Calu3 (cell line): ENCODE measurements at regions not wholly inside any gene's neighbourhood (a gene's known extent, or its start where the extent isn't known, plus 50 kb on each side); places are given as distances from the start of the nearest gene placed in this dataset.

Source experiments
- BruUV-seq: library from RNA; stranded (reverse); fragments of 400-500 nt; replicated peaks from 2 replicates; lab custom pipeline; 2021; lab: Mats Ljungman, UMichigan
- CTCF ChIA-PET: fragments of 300-600 bp; sonication (Branson Sonifier 250); formaldehyde crosslinking; loops from one replicate; lab custom pipeline; 2022; ENCODE audit warnings: antibody characterized with exemption; lab: Charles Lee
- DNase-seq: peaks from one replicate; pipeline ENCODE4 v3.0.0; 2022
- H3K27ac Mint-ChIP-seq: one replicate; pipeline ENCODE4 v1.8.0; 2022; ENCODE audit warnings: mixed read lengths; ENCODE audit not compliant: unreplicated experiment
- H3K27me3 Mint-ChIP-seq: one replicate; pipeline ENCODE4 v1.8.0; 2022; ENCODE audit warnings: mixed read lengths; ENCODE audit not compliant: unreplicated experiment
- H3K36me3 Mint-ChIP-seq: one replicate; pipeline ENCODE4 v1.8.0; 2022; ENCODE audit warnings: mild to moderate bottlenecking, moderate library complexity, mixed read lengths; ENCODE audit not compliant: insufficient read depth, unreplicated experiment
- H3K4me1 Mint-ChIP-seq: one replicate; pipeline ENCODE4 v1.8.0; 2022; ENCODE audit warnings: mild to moderate bottlenecking, low read depth, mixed read lengths; ENCODE audit not compliant: unreplicated experiment
- H3K4me3 Mint-ChIP-seq: one replicate; pipeline ENCODE4 v1.8.0; 2022; ENCODE audit warnings: mild to moderate bottlenecking, low read depth, moderate library complexity, mixed read lengths; ENCODE audit not compliant: unreplicated experiment
- H3K9me3 Mint-ChIP-seq: one replicate; pipeline ENCODE4 v1.8.0; 2022; ENCODE audit warnings: low read depth, mixed read lengths; ENCODE audit not compliant: unreplicated experiment
- intact Hi-C: fragments of 100-400 bp; cut with micrococcal nuclease; formaldehyde crosslinking; loops from one replicate; pipeline ENCODE4 v1.10.0; 2022; ENCODE audit not compliant: unreplicated experiment
- TF ChIP-seq, protein P1 (sequence below): fragments of 200-600 bp; IDR thresholded peaks from one replicate; pipeline ENCODE4 v1.8.0; 2022; ENCODE audit warnings: antibody characterized with exemption; ENCODE audit not compliant: unreplicated experiment

DNA sequence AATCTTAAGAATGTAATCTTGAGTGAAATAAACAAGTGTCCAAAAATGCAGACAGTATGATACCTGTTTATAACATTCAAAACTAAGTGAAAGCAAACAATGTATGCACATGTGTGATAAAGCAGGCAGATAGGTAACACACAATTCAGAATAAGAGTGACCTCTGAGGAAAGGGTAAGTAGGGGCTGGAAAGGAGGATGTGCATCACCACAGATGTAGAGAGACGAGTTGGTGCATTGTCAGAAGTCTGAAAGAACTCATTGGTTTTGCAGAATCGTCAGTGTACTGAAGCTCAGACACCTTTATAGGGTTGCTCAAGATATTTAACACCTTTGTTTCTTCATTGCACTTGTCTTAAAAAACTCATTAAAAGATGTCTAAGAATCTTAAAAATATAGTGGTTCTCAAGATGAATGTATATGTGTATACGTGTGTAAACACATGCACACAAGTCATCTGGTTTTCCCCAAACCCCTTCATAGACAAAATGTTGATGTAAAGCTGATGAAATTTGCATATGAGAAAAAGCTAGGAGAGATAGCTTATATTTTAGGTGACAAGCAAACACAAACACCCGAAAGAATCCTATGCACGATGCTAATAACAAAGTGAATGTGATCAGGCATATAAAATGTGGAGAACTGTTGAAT, 197.6 kb upstream of the MEF2C start:
- TF ChIP-seq, protein P1, sequence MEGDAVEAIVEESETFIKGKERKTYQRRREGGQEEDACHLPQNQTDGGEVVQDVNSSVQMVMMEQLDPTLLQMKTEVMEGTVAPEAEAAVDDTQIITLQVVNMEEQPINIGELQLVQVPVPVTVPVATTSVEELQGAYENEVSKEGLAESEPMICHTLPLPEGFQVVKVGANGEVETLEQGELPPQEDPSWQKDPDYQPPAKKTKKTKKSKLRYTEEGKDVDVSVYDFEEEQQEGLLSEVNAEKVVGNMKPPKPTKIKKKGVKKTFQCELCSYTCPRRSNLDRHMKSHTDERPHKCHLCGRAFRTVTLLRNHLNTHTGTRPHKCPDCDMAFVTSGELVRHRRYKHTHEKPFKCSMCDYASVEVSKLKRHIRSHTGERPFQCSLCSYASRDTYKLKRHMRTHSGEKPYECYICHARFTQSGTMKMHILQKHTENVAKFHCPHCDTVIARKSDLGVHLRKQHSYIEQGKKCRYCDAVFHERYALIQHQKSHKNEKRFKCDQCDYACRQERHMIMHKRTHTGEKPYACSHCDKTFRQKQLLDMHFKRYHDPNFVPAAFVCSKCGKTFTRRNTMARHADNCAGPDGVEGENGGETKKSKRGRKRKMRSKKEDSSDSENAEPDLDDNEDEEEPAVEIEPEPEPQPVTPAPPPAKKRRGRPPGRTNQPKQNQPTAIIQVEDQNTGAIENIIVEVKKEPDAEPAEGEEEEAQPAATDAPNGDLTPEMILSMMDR, result no peak
- no peaks in the 10 kb centered on the region for H3K36me3 Mint-ChIP-seq
- no peak overlapping the region for H3K27ac Mint-ChIP-seq
- intact Hi-C loops, result no loop called here
- H3K4me3 Mint-ChIP-seq, result no peak overlapping the region
- DNase-seq, result no peak
- CTCF ChIA-PET, result no interaction called here
- H3K27me3 Mint-ChIP-seq, result no peaks in the 10 kb centered on the region
- no TSS peak for BruUV-seq
- H3K9me3 Mint-ChIP-seq, result no peaks in the 10 kb centered on the region
- H3K4me1 Mint-ChIP-seq, result no peaks in the 10 kb centered on the region

DNA sequence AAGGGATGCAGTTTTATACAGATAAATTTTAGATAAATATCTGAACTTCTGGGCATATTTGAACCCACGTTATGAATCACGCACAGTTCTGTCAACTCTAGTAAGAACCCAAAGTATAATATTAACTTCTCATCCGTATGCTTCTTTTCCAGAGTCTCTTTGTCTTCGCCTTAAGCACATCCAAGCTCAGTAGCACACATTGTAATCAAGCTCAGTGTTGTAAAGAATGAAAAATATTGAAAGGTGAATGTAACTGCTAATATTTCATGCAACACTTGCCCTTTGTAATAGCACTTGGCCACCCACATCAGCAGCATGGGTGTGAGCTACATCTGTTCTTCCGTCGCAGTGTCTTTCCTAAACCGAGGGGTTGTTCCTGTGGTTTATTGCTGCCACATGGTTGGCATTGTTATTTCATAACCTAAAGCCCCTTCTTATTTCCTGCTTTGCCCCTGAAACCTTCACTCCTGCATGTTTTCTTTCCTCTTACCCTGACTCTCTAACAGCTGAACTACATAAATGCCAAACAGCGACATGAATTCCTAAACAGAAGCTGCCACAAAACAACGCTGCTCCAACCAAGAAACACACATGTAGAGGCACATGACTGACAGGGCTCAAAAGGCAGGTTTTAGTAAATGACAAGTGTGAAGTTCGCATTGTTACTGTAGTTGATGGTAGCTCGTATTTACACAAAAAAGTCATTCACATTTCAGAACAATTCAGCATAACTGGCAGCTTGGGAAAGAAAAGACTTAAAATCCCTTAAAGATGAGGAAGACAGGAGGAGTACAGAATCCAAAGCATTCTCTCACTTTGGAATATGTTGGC, 190.1 kb upstream of the MEF2C start:
- H3K27me3 Mint-ChIP-seq, result no peaks in the 10 kb centered on the region
- peaks cover 25% of the 10 kb centered on the region for H3K4me1 Mint-ChIP-seq
- CTCF ChIA-PET, result interaction anchor here (0.6 kb wide), 4 partner anchors 43 to 1439 kb away, joined by 3 read pairs; no protein-coding TSS in a partner anchor
- intact Hi-C loops, result loop anchor here (5.0 kb wide), 1 partner anchor 346 kb away; no protein-coding TSS in a partner anchor
- peaks cover 5% of the 10 kb centered on the region for H3K36me3 Mint-ChIP-seq
- DNase-seq, result no peak
- no peak overlapping the region for H3K4me3 Mint-ChIP-seq
- H3K27ac Mint-ChIP-seq, result no peak overlapping the region
- no peaks in the 10 kb centered on the region for H3K9me3 Mint-ChIP-seq
- BruUV-seq, result no TSS peak
- TF ChIP-seq, protein P1, result no peak

DNA sequence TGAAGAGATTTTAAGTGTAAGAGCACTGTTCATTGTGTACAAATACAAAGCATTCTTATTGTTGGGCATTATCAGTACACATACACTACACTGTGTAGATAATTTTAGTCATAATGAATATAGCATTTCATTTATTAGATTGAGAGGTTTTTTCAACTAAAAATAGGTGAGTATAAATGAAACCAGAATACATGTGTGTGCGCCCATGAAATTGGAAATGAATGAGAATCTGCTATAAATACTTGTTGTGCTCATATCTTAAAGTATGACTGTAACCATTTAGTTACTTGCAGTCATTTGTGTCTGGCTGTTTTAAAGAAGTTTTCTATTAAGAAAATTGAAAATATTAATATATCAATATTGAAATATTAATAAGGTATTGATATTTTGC, 189.0 kb upstream of the MEF2C start:
- Mint-ChIP-seq H3K27ac (peak overlapping the region; percentile 84), H3K27me3 (no peaks in the 10 kb centered on the region), H3K36me3 (peaks cover 5% of the 10 kb centered on the region), H3K4me3 (peak overlapping the region; percentile 46), H3K4me1 (peaks cover 25% of the 10 kb centered on the region), H3K9me3 (no peaks in the 10 kb centered on the region)
- BruUV-seq, result no TSS peak
- CTCF ChIA-PET, result interaction anchor here (0.7 kb wide), 1 partner anchor 1027 kb away, joined by 3 read pairs; no protein-coding TSS in a partner anchor
- TF ChIP-seq, protein P1, result no peak
- no peak for DNase-seq
- intact Hi-C loops, result loop anchor here (5.0 kb wide), 1 partner anchor 345 kb away; no protein-coding TSS in a partner anchor

DNA sequence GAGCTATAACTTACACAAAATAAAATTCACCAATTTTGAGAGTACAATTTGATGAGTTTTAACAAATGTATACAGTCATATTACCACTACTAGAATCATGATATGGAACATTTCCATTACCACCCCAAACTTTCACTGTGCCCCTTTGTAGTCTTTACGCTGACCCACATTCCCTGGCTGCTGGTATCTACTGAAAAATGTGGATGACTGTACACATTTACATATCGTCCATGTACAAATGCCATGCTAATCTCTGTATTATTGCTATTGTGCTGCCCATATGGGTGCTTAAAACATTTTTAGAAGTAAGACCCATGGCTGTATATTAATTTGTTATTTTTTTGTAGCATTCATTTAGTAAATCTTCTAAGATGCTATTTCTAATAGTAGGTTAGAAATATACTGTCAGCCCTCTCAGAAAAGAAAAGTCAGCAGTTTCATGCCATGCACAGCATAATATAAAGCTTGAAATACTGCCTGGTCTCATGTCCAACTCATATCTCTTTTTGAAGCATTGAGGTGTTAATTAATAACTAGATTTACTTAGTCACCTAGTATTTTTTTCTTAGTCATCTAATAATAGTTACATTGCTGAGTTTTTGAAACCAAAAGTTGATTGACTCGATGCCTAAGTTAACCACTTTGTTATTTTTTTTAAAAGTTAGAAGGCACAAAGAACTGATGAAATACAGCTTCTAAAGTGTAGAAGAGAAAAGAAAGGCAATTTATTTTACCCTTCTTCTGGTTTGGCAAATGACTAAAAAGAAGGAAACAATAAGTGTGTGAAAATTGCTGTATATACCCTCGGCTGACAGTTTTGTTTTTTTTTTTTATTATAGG, 188.3 kb upstream of the MEF2C start:
- Mint-ChIP-seq H3K36me3 (peaks cover 5% of the 10 kb centered on the region), H3K4me1 (peaks cover 25% of the 10 kb centered on the region), H3K27ac (peak overlapping the region; percentile 84), H3K9me3 (no peaks in the 10 kb centered on the region), H3K27me3 (no peaks in the 10 kb centered on the region), H3K4me3 (peak overlapping the region; percentile 46)
- DNase-seq, result no peak
- intact Hi-C loops, result loop anchor here (5.0 kb wide), 1 partner anchor 344 kb away; no protein-coding TSS in a partner anchor
- TF ChIP-seq, protein P1, result no peak
- no TSS peak for BruUV-seq
- CTCF ChIA-PET, result interaction anchor here (0.7 to 0.9 kb wide), 2 partner anchors 187 to 1027 kb away, joined by 3 to 4 read pairs; no protein-coding TSS in a partner anchor
